Neural cell (in vitro differentiated cells): ENCODE measurements at regions not wholly inside any gene's neighbourhood (a gene's known extent, or its start where the extent isn't known, plus 50 kb on each side); places are given as distances from the start of the nearest gene placed in this dataset.

Experiments used
- H2AFZ ChIP-seq: fragments of 200-600, 300-800 bp; sonication (generic), shearing (Covaris generic); 2 replicates; pipeline ENCODE4 v1.6.0; 2014; ENCODE audit warnings: low read depth, mild to moderate bottlenecking, antibody characterized with exemption, low read length, moderate library complexity
- H3F3A ChIP-seq: fragments of 200-600 bp; shearing (Covaris generic); 2 replicates; pipeline ENCODE4 v1.6.1; 2016; ENCODE audit warnings: mild to moderate bottlenecking, moderate library complexity, mixed read lengths, antibody characterized with exemption, low read length; ENCODE audit not compliant: insufficient read depth, poor library complexity, severe bottlenecking
- H3K27ac ChIP-seq: fragments of 200-600, 300-800 bp; sonication (generic), shearing (Covaris generic); 2 replicates; pipeline ENCODE4 v1.5.1; 2014; ENCODE audit warnings: mild to moderate bottlenecking, low read length, moderate library complexity
- H3K27me3 ChIP-seq: fragments of 300-800, 200-600 bp; sonication (generic), shearing (Covaris generic); 2 replicates; pipeline ENCODE4 v1.6.0; 2014; ENCODE audit warnings: mild to moderate bottlenecking, low read depth, low read length, moderate library complexity; ENCODE audit not compliant: insufficient read depth
- H3K36me3 ChIP-seq: fragments of 300-800, 200-600 bp; sonication (generic), shearing (Covaris generic); 2 replicates; pipeline ENCODE4 v1.5.1; 2014; ENCODE audit warnings: mild to moderate bottlenecking, antibody characterized with exemption, low read length, moderate library complexity; ENCODE audit not compliant: insufficient read depth
- H3K4me2 ChIP-seq: fragments of 300-800, 200-600 bp; sonication (generic), shearing (Covaris generic); 2 replicates; pipeline ENCODE4 v1.6.0; 2014; ENCODE audit warnings: mild to moderate bottlenecking, low read length
- H3K4me3 ChIP-seq: fragments of 300-800, 200-600 bp; sonication (generic), shearing (Covaris generic); 2 replicates; pipeline ENCODE4 v1.5.1; 2014; ENCODE audit warnings: mild to moderate bottlenecking, low read length, moderate library complexity
- H3K79me2 ChIP-seq: fragments of 200-600 bp; shearing (Covaris generic); replicated peaks from 2 replicates; pipeline ENCODE4 v1.6.0; 2014; ENCODE audit warnings: mild to moderate bottlenecking, low read length, moderate library complexity; ENCODE audit not compliant: insufficient read depth
- H3K9ac ChIP-seq: fragments of 300-800, 200-600 bp; sonication (generic), shearing (Covaris generic); 2 replicates; pipeline ENCODE4 v1.6.1; 2016; ENCODE audit warnings: mild to moderate bottlenecking, low read length, mixed read lengths
- H3K9me2 ChIP-seq: fragments of 200-600 bp; shearing (Covaris generic); 2 replicates; pipeline ENCODE4 v1.6.1; 2016; ENCODE audit warnings: mild to moderate bottlenecking, low read length, mixed read lengths; ENCODE audit not compliant: insufficient read depth
- H3K9me3 ChIP-seq: fragments of 200-600, 300-800 bp; sonication (generic), shearing (Covaris generic); 2 replicates; pipeline ENCODE4 v1.6.1; 2016; ENCODE audit warnings: mild to moderate bottlenecking, mixed run types, low read length, moderate library complexity, mixed read lengths
- H4K20me1 ChIP-seq: fragments of 200-600 bp; shearing (Covaris generic); 2 replicates; pipeline ENCODE4 v1.6.1; 2016; ENCODE audit warnings: mild to moderate bottlenecking, mixed run types; ENCODE audit not compliant: insufficient read depth
- EP300 ChIP-seq: fragments of 450-650 bp; conservative IDR thresholded peaks from 2 replicates; pipeline ENCODE4 v1.6.1; 2014; ENCODE audit warnings: antibody characterized with exemption, mild to moderate bottlenecking, moderate library complexity; ENCODE audit not compliant: poor library complexity, severe bottlenecking
- EZH2 ChIP-seq: fragments of 200-600, 300-800 bp; shearing (Covaris generic), sonication (generic); IDR thresholded peaks from 2 replicates; pipeline ENCODE4 v1.6.1; 2014; ENCODE audit warnings: antibody characterized with exemption, low read length, borderline replicate concordance, mild to moderate bottlenecking; ENCODE audit not compliant: insufficient read depth, poor library complexity, severe bottlenecking
- POLR2AphosphoS5 ChIP-seq: IDR thresholded peaks from 2 replicates; pipeline ENCODE4 v1.6.1; 2012
- RAD21 ChIP-seq: fragments of 450-650 bp; conservative IDR thresholded peaks from 2 replicates; pipeline ENCODE4 v1.6.1; 2014; ENCODE audit warnings: antibody characterized with exemption, mild to moderate bottlenecking, moderate library complexity
- SMC3 ChIP-seq: fragments of 450-650 bp; conservative IDR thresholded peaks from 2 replicates; pipeline ENCODE4 v1.6.1; 2014; ENCODE audit warnings: antibody characterized with exemption, mild to moderate bottlenecking, moderate library complexity; ENCODE audit not compliant: poor library complexity
- TAF1 ChIP-seq: IDR thresholded peaks from 2 replicates; pipeline ENCODE4 v1.6.1; 2012; ENCODE audit warnings: low read depth
- TF ChIP-seq, protein P1 (sequence below): fragments of 450-650 bp; IDR thresholded peaks from 2 replicates; pipeline ENCODE4 v1.5.1; 2014; ENCODE audit warnings: antibody characterized with exemption, mild to moderate bottlenecking, moderate library complexity; ENCODE audit not compliant: poor library complexity, severe bottlenecking
- TF ChIP-seq, protein P2 (sequence below): IDR thresholded peaks from 2 replicates; pipeline ENCODE4 v1.6.1; 2012; ENCODE audit warnings: borderline replicate concordance

GRCh38 chr9:107213080-107213479 is 70.0 kb upstream of the RAD23B start:
- TF ChIP-seq POLR2AphosphoS5 (no peak), EZH2 (no peak), TAF1 (no peak), SMC3 (no peak), EP300 (no peak), RAD21 (no peak)
- TF ChIP-seq, protein P1, sequence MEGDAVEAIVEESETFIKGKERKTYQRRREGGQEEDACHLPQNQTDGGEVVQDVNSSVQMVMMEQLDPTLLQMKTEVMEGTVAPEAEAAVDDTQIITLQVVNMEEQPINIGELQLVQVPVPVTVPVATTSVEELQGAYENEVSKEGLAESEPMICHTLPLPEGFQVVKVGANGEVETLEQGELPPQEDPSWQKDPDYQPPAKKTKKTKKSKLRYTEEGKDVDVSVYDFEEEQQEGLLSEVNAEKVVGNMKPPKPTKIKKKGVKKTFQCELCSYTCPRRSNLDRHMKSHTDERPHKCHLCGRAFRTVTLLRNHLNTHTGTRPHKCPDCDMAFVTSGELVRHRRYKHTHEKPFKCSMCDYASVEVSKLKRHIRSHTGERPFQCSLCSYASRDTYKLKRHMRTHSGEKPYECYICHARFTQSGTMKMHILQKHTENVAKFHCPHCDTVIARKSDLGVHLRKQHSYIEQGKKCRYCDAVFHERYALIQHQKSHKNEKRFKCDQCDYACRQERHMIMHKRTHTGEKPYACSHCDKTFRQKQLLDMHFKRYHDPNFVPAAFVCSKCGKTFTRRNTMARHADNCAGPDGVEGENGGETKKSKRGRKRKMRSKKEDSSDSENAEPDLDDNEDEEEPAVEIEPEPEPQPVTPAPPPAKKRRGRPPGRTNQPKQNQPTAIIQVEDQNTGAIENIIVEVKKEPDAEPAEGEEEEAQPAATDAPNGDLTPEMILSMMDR = no peak
- TF ChIP-seq, protein P2, sequence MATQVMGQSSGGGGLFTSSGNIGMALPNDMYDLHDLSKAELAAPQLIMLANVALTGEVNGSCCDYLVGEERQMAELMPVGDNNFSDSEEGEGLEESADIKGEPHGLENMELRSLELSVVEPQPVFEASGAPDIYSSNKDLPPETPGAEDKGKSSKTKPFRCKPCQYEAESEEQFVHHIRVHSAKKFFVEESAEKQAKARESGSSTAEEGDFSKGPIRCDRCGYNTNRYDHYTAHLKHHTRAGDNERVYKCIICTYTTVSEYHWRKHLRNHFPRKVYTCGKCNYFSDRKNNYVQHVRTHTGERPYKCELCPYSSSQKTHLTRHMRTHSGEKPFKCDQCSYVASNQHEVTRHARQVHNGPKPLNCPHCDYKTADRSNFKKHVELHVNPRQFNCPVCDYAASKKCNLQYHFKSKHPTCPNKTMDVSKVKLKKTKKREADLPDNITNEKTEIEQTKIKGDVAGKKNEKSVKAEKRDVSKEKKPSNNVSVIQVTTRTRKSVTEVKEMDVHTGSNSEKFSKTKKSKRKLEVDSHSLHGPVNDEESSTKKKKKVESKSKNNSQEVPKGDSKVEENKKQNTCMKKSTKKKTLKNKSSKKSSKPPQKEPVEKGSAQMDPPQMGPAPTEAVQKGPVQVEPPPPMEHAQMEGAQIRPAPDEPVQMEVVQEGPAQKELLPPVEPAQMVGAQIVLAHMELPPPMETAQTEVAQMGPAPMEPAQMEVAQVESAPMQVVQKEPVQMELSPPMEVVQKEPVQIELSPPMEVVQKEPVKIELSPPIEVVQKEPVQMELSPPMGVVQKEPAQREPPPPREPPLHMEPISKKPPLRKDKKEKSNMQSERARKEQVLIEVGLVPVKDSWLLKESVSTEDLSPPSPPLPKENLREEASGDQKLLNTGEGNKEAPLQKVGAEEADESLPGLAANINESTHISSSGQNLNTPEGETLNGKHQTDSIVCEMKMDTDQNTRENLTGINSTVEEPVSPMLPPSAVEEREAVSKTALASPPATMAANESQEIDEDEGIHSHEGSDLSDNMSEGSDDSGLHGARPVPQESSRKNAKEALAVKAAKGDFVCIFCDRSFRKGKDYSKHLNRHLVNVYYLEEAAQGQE = no peak
- Histone ChIP-seq H3K27me3 (no peaks in the 10 kb centered on the region), H3K4me2 (no peak overlapping the region), H3K9ac (no peak overlapping the region), H2AFZ (no peak overlapping the region), H4K20me1 (no peaks in the 10 kb centered on the region), H3F3A (no peaks in the 10 kb centered on the region), H3K9me3 (no peaks in the 10 kb centered on the region), H3K36me3 (no peaks in the 10 kb centered on the region), H3K27ac (no peak overlapping the region), H3K79me2 (no peaks in the 10 kb centered on the region), H3K9me2 (no peaks in the 10 kb centered on the region), H3K4me3 (no peak overlapping the region)

DNA sequence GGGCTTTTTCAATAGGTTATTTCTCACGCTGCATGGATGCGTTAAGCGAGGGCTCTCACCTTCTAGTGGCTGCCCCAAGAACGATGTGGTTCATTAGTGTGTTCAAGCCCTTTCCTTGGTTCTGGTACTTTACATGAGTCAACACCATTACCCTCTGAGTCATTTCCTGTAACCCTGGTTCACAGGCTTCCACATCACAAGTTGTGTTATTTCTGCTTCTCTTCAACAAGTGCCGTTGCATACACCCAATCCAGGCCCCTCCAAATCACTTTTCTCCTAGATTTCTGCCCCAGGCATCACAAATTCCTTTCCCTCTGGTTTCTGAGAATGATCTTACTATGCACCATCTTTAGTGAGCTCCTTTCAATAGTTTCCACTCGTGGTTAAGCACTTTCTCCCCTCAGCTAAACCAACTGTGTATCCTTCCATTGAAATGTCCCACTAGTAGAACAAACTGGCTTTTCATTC is 69.5 kb upstream of the RAD23B start:
- Histone ChIP-seq H3K36me3 (no peaks in the 10 kb centered on the region), H3K79me2 (no peaks in the 10 kb centered on the region), H3K9me2 (no peaks in the 10 kb centered on the region), H4K20me1 (no peaks in the 10 kb centered on the region), H2AFZ (no peak overlapping the region), H3F3A (no peaks in the 10 kb centered on the region), H3K9ac (no peak overlapping the region), H3K27ac (no peak overlapping the region), H3K4me3 (no peak overlapping the region), H3K4me2 (no peak overlapping the region), H3K9me3 (no peaks in the 10 kb centered on the region), H3K27me3 (no peaks in the 10 kb centered on the region)
- TF ChIP-seq TAF1 (no peak), EZH2 (no peak)
- TF ChIP-seq, protein P1 = no peak
